GM12878 (cell line): ENCODE measurements at regions not wholly inside any gene's neighbourhood (a gene's known extent, or its start where the extent isn't known, plus 50 kb on each side); places are given as distances from the start of the nearest gene placed in this dataset.

Experiments used
- PAX5 ChIP-seq: IDR thresholded peaks from 2 replicates; pipeline ENCODE4 v1.6.1; 2011; ENCODE audit warnings: low read depth, low read length, borderline replicate concordance
- PAX8 ChIP-seq: fragments of 450-650 bp; IDR thresholded peaks from 2 replicates; pipeline ENCODE4 v1.6.1; 2017; ENCODE audit warnings: mild to moderate bottlenecking, moderate library complexity
- PRDM15 ChIP-seq: fragments of 450-650 bp; formaldehyde crosslinking; IDR thresholded peaks from 2 replicates; pipeline ENCODE4 v1.4.0; 2020; ENCODE audit warnings: mild to moderate bottlenecking, moderate library complexity
- REST ChIP-seq: IDR thresholded peaks from 2 replicates; pipeline ENCODE4 v1.6.1; 2012; ENCODE audit warnings: mild to moderate bottlenecking, low read depth, low read length
- ZNF687 ChIP-seq: fragments of 450-650 bp; IDR thresholded peaks from 2 replicates; pipeline ENCODE4 v1.6.1; 2017; ENCODE audit warnings: mild to moderate bottlenecking, moderate library complexity

GRCh38 chr5:25005431-25005830, 360.7 kb upstream of the CDH10 start (continued):
- no peak for TF ChIP-seq ZNF687
- TF ChIP-seq PRDM15 (CRISPR knock-in tag) = no peak
- TF ChIP-seq PAX8 = no peak
- no peak for TF ChIP-seq REST
- TF ChIP-seq PAX5 = no peak
- TF ChIP-seq, all 136 proteins: peak for 0
